GM23338 (cell line): ENCODE measurements at regions not wholly inside any gene's neighbourhood (a gene's known extent, or its start where the extent isn't known, plus 50 kb on each side); places are given as distances from the start of the nearest gene placed in this dataset.
A peak's percentile ranks its signal among the peaks of the same experiment; 100 is the strongest.

Experiments used
- ATAC-seq: fragments of 200-7000 bp; cut with Tn5 transposase; 3 replicates; pipeline ENCODE4 v1.9.1; 2020
- DNase-seq: peaks from one replicate; pipeline ENCODE4 v3.0.0-alpha.2; 2015; ENCODE audit warnings: low spot score
- H2AFZ ChIP-seq: fragments of 200-600 bp; sonication (generic); 2 replicates; pipeline ENCODE4 v1.8.0; 2016; ENCODE audit warnings: antibody characterized with exemption, mild to moderate bottlenecking, moderate library complexity
- H3F3A ChIP-seq: fragments of 200-600 bp; sonication (generic); replicated peaks from 2 replicates; pipeline ENCODE4 v1.8.0; 2017; ENCODE audit warnings: antibody characterized with exemption, mixed run types, low read depth
- H3K27ac ChIP-seq: fragments of 200-600 bp; sonication (generic); 2 replicates; pipeline ENCODE4 v1.6.1; 2016; ENCODE audit warnings: low read depth
- H3K27me3 ChIP-seq: fragments of 200-600 bp; sonication (generic); 2 replicates; pipeline ENCODE4 v1.8.0; 2016; ENCODE audit warnings: mild to moderate bottlenecking, mixed run types, moderate library complexity; ENCODE audit not compliant: insufficient read depth
- H3K36me3 ChIP-seq: fragments of 200-600 bp; sonication (generic); 2 replicates; pipeline ENCODE4 v1.8.0; 2016; ENCODE audit warnings: mild to moderate bottlenecking; ENCODE audit not compliant: insufficient read depth
- H3K4me1 ChIP-seq: fragments of 200-600 bp; sonication (generic); 2 replicates; pipeline ENCODE4 v1.8.0; 2016; ENCODE audit warnings: mild to moderate bottlenecking, moderate library complexity; ENCODE audit not compliant: insufficient read depth
- H3K4me2 ChIP-seq: fragments of 200-600 bp; sonication (generic); 2 replicates; pipeline ENCODE4 v1.7.1; 2017; ENCODE audit warnings: mixed run types
- H3K4me3 ChIP-seq: fragments of 200-600 bp; sonication (generic); 2 replicates; pipeline ENCODE4 v1.6.1; 2016; ENCODE audit warnings: mixed run types
- H3K79me2 ChIP-seq: fragments of 200-600 bp; sonication (generic); replicated peaks from 2 replicates; pipeline ENCODE4 v1.8.0; 2017; ENCODE audit warnings: mild to moderate bottlenecking; ENCODE audit not compliant: insufficient read depth
- H3K9me2 ChIP-seq: fragments of 200-600 bp; sonication (generic); 2 replicates; pipeline ENCODE4 v1.8.0; 2017; ENCODE audit not compliant: insufficient read depth
- H4K20me1 ChIP-seq: fragments of 200-600 bp; sonication (generic); replicated peaks from 2 replicates; pipeline ENCODE4 v1.8.0; 2017; ENCODE audit warnings: mild to moderate bottlenecking; ENCODE audit not compliant: insufficient read depth
- H3K27ac Mint-ChIP-seq: 2 replicates; pipeline ENCODE4 v1.8.0; 2020; ENCODE audit warnings: inconsistent platforms, mild to moderate bottlenecking, moderate library complexity, mixed read lengths
- H3K27me3 Mint-ChIP-seq: 3 replicates; pipeline ENCODE4 v1.8.0; 2022; ENCODE audit warnings: low read depth, mild to moderate bottlenecking, moderate library complexity, mixed read lengths, inconsistent platforms; ENCODE audit not compliant: insufficient read depth, poor library complexity
- H3K36me3 Mint-ChIP-seq: 3 replicates; pipeline ENCODE4 v1.8.0; 2021; ENCODE audit warnings: low read depth, mild to moderate bottlenecking, inconsistent platforms, moderate library complexity, mixed read lengths
- H3K4me1 Mint-ChIP-seq: 3 replicates; pipeline ENCODE4 v1.8.0; 2020; ENCODE audit warnings: mild to moderate bottlenecking, inconsistent platforms, mixed read lengths
- H3K4me3 Mint-ChIP-seq: 3 replicates; pipeline ENCODE4 v1.8.0; 2021; ENCODE audit warnings: moderate library complexity, mild to moderate bottlenecking, inconsistent platforms, mixed read lengths
- H3K9me3 Mint-ChIP-seq: 3 replicates; pipeline ENCODE4 v1.8.0; 2020; ENCODE audit warnings: moderate library complexity, mild to moderate bottlenecking, inconsistent platforms, mixed read lengths
- EZH2 ChIP-seq: fragments of 200-600 bp; sonication (generic); IDR thresholded peaks from one replicate; pipeline ENCODE4 v1.8.0; 2017; ENCODE audit warnings: antibody characterized with exemption, mild to moderate bottlenecking, low read depth; ENCODE audit not compliant: unreplicated experiment
- POLR2AphosphoS5 ChIP-seq: IDR thresholded peaks from 2 replicates; pipeline ENCODE4 v1.6.1; 2016; ENCODE audit warnings: antibody characterized with exemption, low read depth
- REST ChIP-seq: IDR thresholded peaks from one replicate; pipeline ENCODE4 v1.6.1; 2018; ENCODE audit warnings: antibody characterized with exemption; ENCODE audit not compliant: unreplicated experiment
- ZNF114 ChIP-seq: fragments of 250-450 bp; sonication (Bioruptor Pico); IDR thresholded peaks from 2 replicates; pipeline ENCODE4 v1.5.0; 2020; ENCODE audit warnings: mild to moderate bottlenecking, moderate library complexity
- ZNF331 ChIP-seq: fragments of 250-450 bp; sonication (Bioruptor Pico); IDR thresholded peaks from 2 replicates; pipeline ENCODE4 v1.5.0; 2020; ENCODE audit warnings: low read depth, mild to moderate bottlenecking, moderate library complexity
- ZNF462 ChIP-seq: fragments of 250-450 bp; sonication (Bioruptor Pico); IDR thresholded peaks from 2 replicates; pipeline ENCODE4 v1.5.0; 2020; ENCODE audit warnings: mild to moderate bottlenecking, moderate library complexity

GRCh38 chr7:1295776-1296355 lies 63.2 kb downstream of the UNCX start (continued):
- no peak for TF ChIP-seq ZNF462
- TF ChIP-seq ZNF331 (CRISPR knock-in tag) = no peak
- TF ChIP-seq POLR2AphosphoS5 = no peak
- no peak for TF ChIP-seq REST

- no peak overlapping the region for H3K4me3 ChIP-seq
- H2AFZ ChIP-seq = peak overlapping the region; percentile 52; the same call in 1 of the 2 replicates
- H3K27me3 ChIP-seq = no peaks in the 10 kb centered on the region
- H3K9me2 ChIP-seq = no peaks in the 10 kb centered on the region
- H3K4me1 ChIP-seq = no peaks in the 10 kb centered on the region
- H3K9me3 Mint-ChIP-seq = no peaks in the 10 kb centered on the region
- no peaks in the 10 kb centered on the region for H3K36me3 Mint-ChIP-seq
- peak; percentile 12; the same call in 2 of the 3 replicates for ATAC-seq
- no peak overlapping the region for H3K27ac ChIP-seq
- 0 out of 2 replicates have a peak, but pooled peaks cover 2% of the 10 kb centered on the region for H4K20me1 ChIP-seq
- no peak overlapping the region for H3K4me2 ChIP-seq
- H3K79me2 ChIP-seq = no peaks in the 10 kb centered on the region
- H3K27ac Mint-ChIP-seq = no peak overlapping the region
- peaks cover 3% of the 10 kb centered on the region for H3K27me3 Mint-ChIP-seq
- H3K4me1 Mint-ChIP-seq = no peaks in the 10 kb centered on the region
- no peaks in the 10 kb centered on the region for H3K36me3 ChIP-seq
- TF ChIP-seq ZNF114 (CRISPR knock-in tag) (no peak), EZH2 (no peak)
- H3F3A ChIP-seq = no peaks in the 10 kb centered on the region
- H3K4me3 Mint-ChIP-seq = no peak overlapping the region
- DNase-seq = no peak
Measured at GRCh38 chr7:1296356-1296981, 63.8 kb downstream of the UNCX start.
